DMS 273 treated with DMSO at 0.1 percent for 48 hours (cell line): ENCODE measurements at regions not wholly inside any gene's neighbourhood (a gene's known extent, or its start where the extent isn't known, plus 50 kb on each side); places are given as distances from the start of the nearest gene placed in this dataset.

Experiments used
- DNase-seq: peaks from one replicate; lab custom pipeline; 2025; lab: John Stamatoyannopoulos, UW

GRCh38 chr3:13152826-13153710 lies 79.8 kb upstream of the IQSEC1 start:
- DNase-seq, result no peak

DNA sequence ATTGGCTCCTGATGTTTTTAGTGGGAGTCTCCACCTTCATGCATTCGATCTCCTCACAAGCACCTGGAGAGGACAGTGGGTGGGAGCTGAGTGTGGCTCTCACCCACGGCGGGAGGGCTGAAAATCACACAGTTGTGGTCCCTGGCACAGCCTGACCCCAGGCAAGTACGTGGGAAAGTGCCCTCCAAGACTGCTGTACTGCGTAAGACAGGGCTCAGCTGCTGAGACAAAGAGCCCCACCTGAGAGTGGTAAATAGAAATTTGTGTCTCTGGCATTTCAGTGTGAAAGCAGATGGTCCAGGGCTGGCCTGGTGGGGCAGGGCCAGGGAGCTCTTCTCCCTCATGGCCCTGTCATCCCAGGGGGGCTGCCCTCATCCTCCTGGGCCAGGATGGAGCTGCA lies 77.4 kb upstream of the IQSEC1 start:
- DNase-seq, result no peak

GRCh38 chr3:13149330-13150108 lies 76.3 kb upstream of the IQSEC1 start:
- no peak for DNase-seq

DNA sequence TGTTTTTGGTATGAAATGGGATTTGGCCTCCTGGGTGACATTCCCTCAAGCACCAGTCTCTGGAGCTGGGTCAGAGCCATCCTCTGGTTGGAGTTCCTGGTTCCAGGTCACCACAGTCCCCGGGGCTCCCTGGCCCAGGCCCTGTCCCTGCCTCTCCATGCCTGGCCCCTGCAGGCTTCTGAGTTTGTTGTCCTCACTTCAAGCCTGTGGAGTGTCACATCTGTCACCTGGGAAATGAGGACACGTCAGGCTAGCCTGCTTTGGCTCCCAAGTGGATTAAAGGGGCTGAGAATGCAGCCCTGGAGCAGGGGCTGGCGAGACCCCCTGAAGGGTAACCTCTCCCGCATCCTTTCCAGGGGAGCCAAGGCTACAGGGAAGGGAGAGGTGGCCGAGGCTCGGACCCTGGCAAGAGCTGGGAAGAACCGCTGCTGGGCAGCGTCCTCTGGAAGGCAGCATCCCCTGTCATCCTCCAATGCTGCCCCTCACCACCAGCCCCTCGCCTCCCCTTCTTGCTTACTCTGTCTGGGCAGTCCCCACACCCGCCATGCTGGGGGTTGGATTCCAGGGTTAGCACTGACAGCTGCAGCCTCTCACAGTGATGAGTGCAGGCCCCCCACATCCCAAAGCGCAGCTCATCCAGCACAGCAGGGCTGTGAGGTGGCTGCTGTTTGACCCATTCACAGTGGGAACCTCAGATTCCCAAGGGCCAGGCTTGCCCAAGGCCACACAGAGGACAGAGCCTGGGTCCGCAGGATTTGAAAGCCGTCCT lies 75.5 kb upstream of the IQSEC1 start:
- DNase-seq, result no peak

GRCh38 chr3:13148126-13148525 lies 74.9 kb upstream of the IQSEC1 start:
- no peak for DNase-seq

GRCh38 chr3:13147344-13147743 lies 74.1 kb upstream of the IQSEC1 start:
- no peak for DNase-seq

- DNase-seq, result no peak
Measured at GRCh38 chr3:13146643-13147143, 73.5 kb upstream of the IQSEC1 start.

DNA sequence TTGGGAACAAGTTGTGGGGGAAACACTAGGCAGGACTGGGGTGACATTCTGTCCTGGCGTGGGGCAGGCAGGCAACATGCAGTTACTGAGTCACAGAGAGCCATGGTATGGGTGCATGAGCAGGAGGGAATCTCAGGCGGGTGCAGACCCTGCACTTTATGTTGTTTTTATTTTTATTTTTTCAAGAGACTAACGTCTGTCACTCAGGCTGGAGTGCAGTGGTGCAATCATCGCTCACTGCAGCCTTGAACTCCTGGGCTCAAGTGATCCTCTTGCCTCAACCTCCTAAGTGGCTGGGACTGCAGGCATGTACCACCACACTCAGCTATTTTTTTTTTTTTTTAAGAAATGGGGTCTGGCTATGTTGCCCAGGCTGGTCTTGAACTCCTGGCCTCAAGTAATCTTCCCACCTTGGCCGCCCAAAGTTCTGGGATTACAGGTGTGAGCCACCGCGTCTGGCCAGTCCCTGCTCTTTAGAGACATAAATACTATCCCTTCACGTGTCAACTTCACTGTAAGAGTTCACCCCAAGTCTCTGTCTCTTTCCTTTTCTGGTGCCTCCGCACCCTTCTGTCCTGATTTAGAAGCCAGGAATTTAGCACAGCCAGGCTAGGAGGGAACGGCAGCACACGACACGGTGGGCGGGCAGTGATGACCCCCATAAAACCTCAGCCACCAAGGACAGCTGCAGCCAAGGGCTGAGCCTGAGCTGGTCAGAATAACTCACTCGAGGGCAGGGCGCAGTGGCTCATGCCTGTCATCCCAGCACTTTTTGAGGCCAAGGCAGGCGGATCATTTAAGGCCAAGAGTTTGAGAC lies 72.8 kb upstream of the IQSEC1 start:
- no peak for DNase-seq

GRCh38 chr3:13145131-13145825 lies 72.0 kb upstream of the IQSEC1 start:
- no peak for DNase-seq

DNA sequence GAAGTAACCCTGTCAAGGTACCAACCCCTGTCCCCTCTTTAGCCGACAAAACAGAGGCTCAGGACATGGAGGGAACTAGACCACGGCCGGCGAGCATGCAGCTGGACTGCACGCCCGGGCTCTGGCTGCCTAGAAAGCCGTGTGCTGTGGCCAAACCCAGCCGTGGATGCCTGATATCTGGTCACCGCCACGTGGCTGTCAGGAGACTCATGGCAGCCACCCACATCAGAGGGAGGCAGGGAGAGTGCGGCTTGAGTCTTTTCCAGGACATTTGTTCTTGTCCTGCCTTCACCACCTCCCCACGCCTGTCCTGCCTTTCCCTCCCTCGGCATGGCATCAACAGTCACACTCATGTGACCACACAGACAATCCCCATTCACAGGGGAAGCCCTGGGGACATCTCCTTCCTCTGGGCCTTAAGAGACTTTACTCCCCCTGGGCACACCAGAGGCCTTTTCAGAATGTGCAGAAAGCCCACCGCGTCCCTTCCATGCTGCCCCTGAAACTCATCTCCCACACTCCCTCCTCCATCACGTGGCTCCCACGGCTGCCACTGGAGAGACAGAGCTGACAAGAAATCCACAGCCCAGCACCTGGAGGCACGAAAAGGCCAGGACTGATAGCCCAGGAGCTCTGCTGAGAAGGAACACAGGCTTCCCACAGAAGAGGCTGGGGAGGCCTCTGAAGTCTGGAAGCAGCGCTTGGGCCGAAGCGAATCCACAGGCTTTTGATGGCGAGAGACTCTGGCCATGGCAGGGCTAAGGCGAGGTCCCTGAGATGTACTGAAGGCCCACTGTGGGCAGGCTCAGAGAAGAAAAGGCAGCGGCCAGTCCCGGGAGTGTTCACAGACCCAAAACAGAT lies 71.2 kb upstream of the IQSEC1 start:
- DNase-seq, result no peak

- no peak for DNase-seq
Measured at GRCh38 chr3:13143381-13144004, 70.3 kb upstream of the IQSEC1 start.

- DNase-seq, result no peak
Measured at GRCh38 chr3:13142552-13143380, 69.5 kb upstream of the IQSEC1 start.

- DNase-seq, result no peak
Measured at GRCh38 chr3:13141991-13142412, 68.8 kb upstream of the IQSEC1 start.

GRCh38 chr3:13141183-13141582 lies 68.0 kb upstream of the IQSEC1 start:
- DNase-seq, result no peak

GRCh38 chr3:13140596-13140995 lies 67.4 kb upstream of the IQSEC1 start:
- no peak for DNase-seq

- no peak for DNase-seq
Measured at GRCh38 chr3:13139471-13140065, 66.3 kb upstream of the IQSEC1 start.

DNA sequence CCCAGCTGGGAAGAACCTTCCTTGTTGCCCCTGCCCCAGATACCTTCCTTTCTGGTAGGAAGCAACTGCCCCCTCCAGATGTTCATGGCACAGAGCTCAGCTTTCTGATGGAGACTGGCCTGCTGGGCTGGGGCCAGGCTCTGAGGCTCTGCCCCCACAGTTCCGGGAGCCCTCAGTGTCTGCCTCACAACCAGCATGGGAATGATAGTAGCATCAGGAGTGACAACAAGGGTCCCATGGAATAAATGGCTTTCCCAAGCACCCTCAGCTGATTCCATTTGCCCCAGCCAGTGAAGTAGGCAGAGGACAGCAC lies 65.6 kb upstream of the IQSEC1 start:
- DNase-seq, result no peak
